GM04503 (cell line): ENCODE measurements at regions not wholly inside any gene's neighbourhood (a gene's known extent, or its start where the extent isn't known, plus 50 kb on each side); places are given as distances from the start of the nearest gene placed in this dataset.
A peak's percentile ranks its signal among the peaks of the same experiment; 100 is the strongest.

ENCODE experiments used
- DNase-seq: peaks from one replicate; pipeline ENCODE4 v3.0.0-alpha.2; 2012; ENCODE audit warnings: low read depth

DNA sequence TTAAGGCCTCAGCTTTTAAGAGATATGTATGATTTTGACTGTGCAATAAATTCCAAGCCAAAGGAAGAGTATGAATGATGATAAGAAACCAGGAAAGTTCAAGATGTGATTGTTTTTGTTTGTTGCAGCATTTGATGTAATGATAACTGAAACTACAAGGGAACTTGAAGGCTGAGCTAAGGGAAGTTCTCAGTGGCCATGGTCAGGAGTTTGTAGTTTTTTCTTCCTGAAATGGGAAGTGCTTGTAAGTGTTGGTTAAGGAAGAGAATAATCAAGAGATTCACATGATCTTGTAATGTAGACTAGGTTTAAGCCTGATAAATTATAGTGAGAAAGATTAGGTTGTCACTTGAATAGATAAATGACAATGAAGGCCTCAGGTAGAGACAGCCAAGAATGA lies 53.4 kb downstream of the PTCHD4 start:
- no peak for DNase-seq

DNA sequence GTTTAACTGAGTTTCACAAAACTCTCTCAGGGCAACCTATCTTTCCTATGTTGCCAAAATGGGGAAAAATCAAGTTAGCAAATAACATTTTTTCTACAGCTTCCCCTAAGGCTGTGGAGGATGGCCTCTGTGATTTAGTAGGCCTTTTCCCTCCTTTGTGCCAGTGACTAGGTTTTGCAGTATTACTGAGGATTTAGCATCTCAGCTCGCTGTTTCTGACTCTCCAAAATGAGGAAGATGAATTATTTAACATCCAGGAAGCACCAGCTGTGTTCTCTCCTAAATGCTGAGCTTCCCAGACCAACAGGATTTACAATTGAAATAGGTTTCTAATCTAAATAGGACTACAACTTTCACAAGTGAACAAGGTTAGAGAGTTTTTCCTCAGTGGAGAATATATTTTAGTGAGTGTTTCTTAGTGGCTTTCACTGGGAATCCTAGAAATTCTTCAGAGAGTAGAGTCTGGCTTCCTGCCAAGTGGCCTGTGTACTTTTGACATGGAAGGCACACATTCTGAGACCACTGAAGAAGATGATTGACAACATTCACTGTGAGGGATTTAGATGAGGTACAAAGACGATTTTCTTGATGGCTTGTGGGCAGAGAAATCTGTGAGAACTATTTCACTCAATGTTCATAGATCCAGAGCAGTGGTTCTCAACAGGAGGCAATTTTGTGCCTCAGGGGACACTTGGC lies 62.4 kb downstream of the PTCHD4 start:
- DNase-seq, result no peak

GRCh38 chr6:48041894-48042293 lies 69.1 kb downstream of the PTCHD4 start:
- no peak for DNase-seq

DNA sequence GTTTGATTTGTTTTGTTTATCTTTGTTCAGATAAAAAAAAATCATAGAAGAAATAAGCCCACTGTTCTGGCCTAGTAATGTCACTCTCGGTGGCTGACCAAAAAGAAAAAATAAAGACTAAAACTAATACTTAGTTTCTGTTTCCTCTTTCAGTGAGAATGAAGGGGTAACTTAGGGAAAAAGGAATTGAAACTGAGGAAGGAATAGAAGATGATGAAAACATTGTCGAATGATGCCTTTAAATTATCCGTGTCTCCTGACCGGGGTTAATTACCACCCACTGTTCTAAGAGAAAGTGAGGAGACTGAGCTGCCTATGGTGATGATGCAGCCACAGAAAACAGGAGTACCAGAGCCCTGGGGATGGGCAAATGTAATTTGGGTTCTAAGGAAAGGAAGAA lies 73.1 kb downstream of the PTCHD4 start:
- no peak for DNase-seq

GRCh38 chr6:48036316-48036715 lies 74.7 kb downstream of the PTCHD4 start:
- peak; percentile 56 for DNase-seq

- DNase-seq, result peak; percentile 67
Measured at GRCh38 chr6:48032151-48032550, 78.8 kb downstream of the PTCHD4 start.

- DNase-seq, result no peak
Measured at GRCh38 chr6:48031711-48032110, 79.3 kb downstream of the PTCHD4 start.

- no peak for DNase-seq
Measured at GRCh38 chr6:48027704-48028435, 83.1 kb downstream of the PTCHD4 start.

- no peak for DNase-seq
Measured at GRCh38 chr6:48024956-48025355, 86.0 kb downstream of the PTCHD4 start.

GRCh38 chr6:48021904-48022303 lies 89.1 kb downstream of the PTCHD4 start:
- no peak for DNase-seq

GRCh38 chr6:48016020-48016755 lies 94.8 kb downstream of the PTCHD4 start:
- DNase-seq, result no peak

DNA sequence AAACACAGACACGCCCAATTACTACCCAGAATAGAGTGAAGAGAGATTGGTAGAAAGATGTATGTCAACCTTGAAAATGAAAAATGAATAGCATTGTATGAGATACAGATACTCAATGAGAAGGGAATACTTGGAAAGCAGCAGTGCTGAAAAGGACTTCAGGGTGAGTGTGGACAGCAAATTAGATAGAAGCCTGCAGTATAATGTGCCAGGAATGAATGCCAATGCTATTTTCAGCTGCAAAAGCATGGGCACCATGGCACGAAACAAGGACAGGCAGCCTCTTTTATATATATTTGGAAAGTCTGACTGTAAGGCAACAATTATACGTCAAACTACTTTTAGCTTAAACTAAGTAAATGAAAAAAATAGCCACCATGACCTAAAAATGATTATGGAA lies 118.2 kb downstream of the PTCHD4 start:
- no peak for DNase-seq

DNA sequence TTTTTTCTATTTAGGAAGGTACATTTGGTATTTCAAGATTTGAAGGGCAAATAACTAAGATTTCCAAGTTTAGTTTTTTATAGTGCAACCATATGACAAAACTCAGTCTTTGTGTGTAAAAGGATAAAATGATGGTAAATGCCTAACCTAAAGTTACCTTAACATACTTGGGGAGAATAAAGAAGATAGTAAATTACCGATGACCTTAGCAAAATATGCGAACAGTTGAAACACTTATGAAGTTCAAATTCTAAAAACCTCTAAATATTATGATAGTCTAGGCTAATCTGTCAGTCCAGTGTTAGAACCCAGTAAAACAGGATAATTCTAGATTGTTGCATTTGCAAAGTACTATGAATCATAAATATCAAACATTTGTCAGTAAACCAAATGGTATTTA lies 127.5 kb downstream of the PTCHD4 start:
- no peak for DNase-seq

DNA sequence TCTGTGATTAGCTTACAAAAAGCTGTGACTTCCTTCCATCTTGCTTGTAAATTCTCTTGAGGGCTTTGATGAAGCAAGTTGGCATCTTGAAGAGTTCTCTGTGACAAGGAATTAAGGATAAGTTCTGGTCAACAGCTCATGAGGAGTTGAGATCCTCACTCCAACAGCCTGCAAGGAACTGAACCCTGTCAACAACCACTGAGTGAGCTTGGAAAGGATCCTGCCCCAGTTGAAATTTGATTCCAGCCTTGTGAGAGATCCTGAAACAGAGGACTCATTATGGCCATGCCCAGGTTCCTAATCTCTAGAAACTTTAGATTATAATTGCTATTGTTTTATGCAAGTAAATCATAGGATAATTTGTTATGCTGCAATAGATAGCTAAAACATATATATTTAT lies 133.7 kb downstream of the PTCHD4 start:
- no peak for DNase-seq

- DNase-seq, result no peak
Measured at GRCh38 chr6:47974106-47974505, 136.9 kb downstream of the PTCHD4 start.

DNA sequence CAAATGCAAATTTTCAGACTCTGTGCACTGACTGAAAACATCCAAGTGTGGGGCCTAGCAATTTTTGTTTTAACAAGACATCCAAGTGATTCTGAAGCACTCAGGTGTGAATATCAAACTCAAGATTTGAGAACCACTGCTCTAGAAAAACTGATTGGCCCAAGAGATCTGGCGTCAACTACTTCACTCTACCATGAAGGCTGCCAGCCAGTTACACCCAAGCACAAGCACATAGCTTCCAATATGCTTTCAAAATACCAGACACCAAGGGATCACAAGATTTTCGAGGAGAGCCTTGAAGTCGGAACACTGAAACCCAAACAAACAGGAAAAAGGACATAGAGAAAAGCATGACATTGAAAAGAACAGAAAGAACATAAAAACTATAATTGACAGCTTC lies 140.2 kb downstream of the PTCHD4 start:
- no peak for DNase-seq

DNA sequence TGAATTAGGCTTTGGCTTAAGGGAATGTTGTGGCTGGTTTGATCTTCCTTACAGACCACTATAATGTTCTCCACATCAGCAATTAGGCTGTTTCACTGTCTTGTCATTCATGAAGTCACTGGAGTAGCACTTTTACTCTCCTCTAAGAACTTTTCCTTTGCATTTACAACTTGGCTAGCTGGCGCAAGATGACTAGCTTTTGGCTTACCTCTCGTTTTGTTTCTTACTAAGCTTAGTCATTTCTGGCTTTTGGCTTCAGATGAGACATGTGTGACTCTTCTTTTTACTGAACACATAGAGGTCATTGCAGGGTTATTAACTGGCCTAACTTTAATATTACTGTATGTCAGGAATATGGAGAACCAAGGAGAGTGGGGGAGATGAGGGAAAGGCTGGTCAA lies 143.2 kb downstream of the PTCHD4 start:
- DNase-seq, result peak; percentile 1

GRCh38 chr6:47964969-47965368 lies 146.0 kb downstream of the PTCHD4 start:
- DNase-seq, result no peak

DNA sequence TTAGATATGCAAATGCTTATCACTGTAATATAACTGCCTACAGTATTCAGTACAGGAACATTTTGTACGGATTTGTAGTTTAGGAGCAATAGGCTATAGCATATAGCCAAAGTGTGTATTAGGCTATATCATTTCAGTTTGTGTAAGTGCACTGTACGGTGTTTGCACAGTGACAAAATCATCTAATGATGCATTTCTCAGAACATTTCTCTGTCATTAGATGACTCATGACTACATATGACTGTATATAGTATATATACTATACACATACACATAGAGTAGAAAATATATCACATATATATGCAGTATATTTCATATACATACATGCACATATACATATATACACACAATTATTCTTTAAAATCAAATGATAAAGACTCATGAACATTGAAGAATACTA lies 158.4 kb downstream of the PTCHD4 start:
- DNase-seq, result no peak

GRCh38 chr6:47944846-47945245 lies 163.0 kb downstream of the OPN5 start:
- DNase-seq, result no peak

- no peak for DNase-seq
Measured at GRCh38 chr6:47938405-47938804, 156.6 kb downstream of the OPN5 start.

- DNase-seq, result no peak
Measured at GRCh38 chr6:47936820-47937219, 155.0 kb downstream of the OPN5 start.

GRCh38 chr6:47934023-47934422 lies 152.2 kb downstream of the OPN5 start:
- no peak for DNase-seq
